Prostate gland (tissue), 2 donors: ENCODE measurements at regions not wholly inside any gene's neighbourhood (a gene's known extent, or its start where the extent isn't known, plus 50 kb on each side); places are given as distances from the start of the nearest gene placed in this dataset.

Experiments
- CTCF ChIP-seq, 4 experiments: fragments of 200-600 bp in 2 of 4; fragments of 450-650 bp in 2 of 4; sonication (generic) in 2 of 4; IDR thresholded peaks; 1 replicate in 3 of 4; 2 replicates in 1 of 4; pipeline ENCODE4 v1.5.1; 2016 to 2019; ENCODE audit warnings: antibody characterized with exemption in 4 of 4, mild to moderate bottlenecking in 2 of 4, moderate library complexity in 2 of 4
- POLR2A ChIP-seq: fragments of 450-650 bp; IDR thresholded peaks from one replicate; pipeline ENCODE4 v1.6.1; 2016; ENCODE audit warnings: antibody characterized with exemption, mild to moderate bottlenecking
- POLR2AphosphoS5 ChIP-seq: sonication (generic); formaldehyde crosslinking; IDR thresholded peaks from one replicate; pipeline ENCODE4 v1.6.1; 2017; ENCODE audit warnings: antibody characterized with exemption

GRCh38 chr17:17424552-17424951, 52.2 kb upstream of the MED9 start:
- TF ChIP-seq CTCF (IDR thresholded peaks at IDR 0.05) (no peak), POLR2AphosphoS5 (no peak), POLR2A (no peak)
